ENCODE measurements at regions not wholly inside any gene's neighbourhood (a gene's known extent, or its start where the extent isn't known, plus 50 kb on each side); places are given as distances from the start of the nearest gene placed in this dataset.

GRCh38 chr20:39492223-39492797, 530.2 kb downstream of the DHX35 start:
- no peak for TF ChIP-seq POLR2A (IDR thresholded peaks at IDR 0.05; ENCODE audit: low read length)
- no peak for TF ChIP-seq GATA1 (IDR thresholded peaks at IDR 0.05; ENCODE audit: low read depth, low read length)
- no peak for DNase-seq

- no peak for TF ChIP-seq POLR2A (IDR thresholded peaks at IDR 0.05; ENCODE audit: low read length)
- TF ChIP-seq GATA1 (IDR thresholded peaks at IDR 0.05; ENCODE audit: low read depth, low read length), result no peak
These were observed 529.6 kb downstream of the DHX35 start for GRCh38 chr20:39491711-39492110.

DNA sequence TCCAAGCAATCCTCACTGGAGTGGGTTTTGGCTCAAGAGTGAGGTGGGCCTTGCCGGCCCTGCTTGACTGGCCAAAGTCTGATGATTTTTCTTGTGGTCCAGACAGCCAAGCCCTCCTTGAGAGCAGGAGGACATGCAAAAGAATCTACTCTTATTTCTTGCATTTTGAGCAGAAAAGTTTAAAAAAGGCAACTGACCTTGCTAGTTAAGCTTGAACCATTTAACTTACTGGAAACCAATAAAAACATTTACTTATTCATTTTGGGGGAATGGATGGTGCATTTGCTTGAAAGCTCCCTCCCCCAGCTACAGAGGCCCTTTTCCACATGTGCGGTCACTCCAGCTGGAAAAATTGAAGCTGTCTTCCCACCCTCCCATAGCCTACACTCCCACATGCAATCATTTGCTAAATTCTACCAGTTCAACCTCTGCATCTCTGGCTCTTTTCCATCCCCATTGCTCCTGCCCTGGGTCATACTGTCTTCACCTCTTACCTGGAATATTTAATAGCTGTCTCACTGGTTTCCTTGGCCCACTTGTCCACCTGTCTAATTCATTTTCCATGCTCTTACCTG, 527.9 kb downstream of the DHX35 start:
- no peak for DNase-seq
- TF ChIP-seq POLR2A (IDR thresholded peaks at IDR 0.05; ENCODE audit: low read length) (no peak), GATA1 (IDR thresholded peaks at IDR 0.05; ENCODE audit: low read depth, low read length) (no peak)

More at GRCh38 chr20:39491711-39492110, 529.6 kb downstream of the DHX35 start:
- DNase-seq, result no peak

- TF ChIP-seq POLR2A (IDR thresholded peaks at IDR 0.05; ENCODE audit: low read length), result no peak
- TF ChIP-seq GATA1 (IDR thresholded peaks at IDR 0.05; ENCODE audit: low read depth, low read length), result no peak
- DNase-seq, result no peak
These were observed 518.3 kb downstream of the DHX35 start for GRCh38 chr20:39480276-39481043.

DNA sequence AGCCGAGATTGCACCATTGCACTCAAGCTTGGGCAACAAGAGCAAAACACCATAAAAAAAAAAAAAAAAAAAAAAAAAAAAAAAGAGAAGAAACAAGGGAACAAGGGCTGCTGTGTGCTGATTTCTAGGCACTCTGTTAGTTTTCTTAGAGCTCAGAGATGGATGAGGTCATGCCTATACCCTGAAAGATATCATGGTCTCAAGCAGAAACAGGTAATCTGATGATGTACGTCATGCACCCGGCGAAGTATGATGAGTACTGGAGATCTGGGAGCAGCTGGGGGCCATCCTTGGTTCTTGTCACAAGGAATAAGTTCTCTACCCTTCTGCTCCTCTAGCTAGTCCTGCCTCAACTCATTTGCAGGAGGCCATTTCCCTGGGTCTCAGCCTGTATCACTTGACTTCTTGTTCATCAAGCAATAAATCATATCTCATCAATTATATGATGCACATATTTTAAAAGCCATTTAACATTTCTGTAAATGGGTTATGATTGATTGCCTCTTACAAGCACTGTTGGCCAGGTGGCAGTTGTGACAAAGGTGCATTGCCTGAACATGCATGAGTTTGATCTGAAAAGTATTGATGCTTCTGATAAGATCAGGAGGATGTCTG, 517.2 kb downstream of the DHX35 start:
- TF ChIP-seq GATA1 (IDR thresholded peaks at IDR 0.05; ENCODE audit: low read depth, low read length) (no peak), POLR2A (IDR thresholded peaks at IDR 0.05; ENCODE audit: low read length) (no peak)
- no peak for DNase-seq

DNA sequence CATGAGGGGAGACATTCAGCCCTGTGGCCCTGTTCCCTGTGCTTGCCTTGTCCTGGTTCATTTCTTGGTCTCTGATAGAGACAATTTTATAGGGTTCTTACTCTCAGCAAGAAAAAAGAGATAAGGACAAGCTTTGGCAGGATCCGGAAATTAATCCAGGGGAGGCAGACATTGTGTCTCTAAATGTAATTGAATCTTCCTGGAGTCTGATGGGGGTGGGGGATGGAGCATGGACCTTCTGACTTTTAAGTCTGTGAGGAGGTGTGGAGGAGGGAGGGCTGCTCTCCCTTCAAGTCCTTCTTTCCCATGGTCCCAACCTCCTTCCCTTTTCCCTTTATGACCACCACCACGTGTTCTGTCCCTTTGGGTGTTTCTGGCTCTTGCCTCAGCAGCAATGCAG, 512.7 kb downstream of the DHX35 start:
- no peak for DNase-seq
- TF ChIP-seq POLR2A (IDR thresholded peaks at IDR 0.05; ENCODE audit: low read length) (no peak), GATA1 (IDR thresholded peaks at IDR 0.05; ENCODE audit: low read depth, low read length) (no peak)

DNA sequence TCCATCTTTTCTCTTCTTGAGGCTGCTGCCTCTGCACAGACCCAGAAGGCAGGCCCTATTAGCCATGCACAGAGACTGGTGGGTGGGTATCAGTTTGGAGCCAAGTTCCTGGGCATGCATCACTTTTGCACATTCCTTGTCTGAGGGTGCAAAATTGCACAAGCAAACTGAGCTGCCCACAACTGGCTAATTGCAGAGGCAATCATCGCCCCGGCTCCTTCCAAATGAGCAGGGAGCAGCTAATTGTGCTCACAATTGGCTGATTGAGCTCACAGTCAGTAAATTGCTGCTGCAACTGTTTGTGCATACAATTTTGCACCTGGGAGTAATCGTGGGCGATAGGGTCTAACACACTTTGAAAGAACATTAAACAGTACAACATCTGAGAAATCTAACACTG, 511.4 kb downstream of the DHX35 start:
- TF ChIP-seq GATA1 (IDR thresholded peaks at IDR 0.05; ENCODE audit: low read depth, low read length) (no peak), POLR2A (IDR thresholded peaks at IDR 0.05; ENCODE audit: low read length) (no peak)
- no peak for DNase-seq

GRCh38 chr20:39468703-39469102, 506.6 kb downstream of the DHX35 start:
- DNase-seq, result no peak
- TF ChIP-seq GATA1 (IDR thresholded peaks at IDR 0.05; ENCODE audit: low read depth, low read length), result no peak
- TF ChIP-seq POLR2A (IDR thresholded peaks at IDR 0.05; ENCODE audit: low read length), result no peak

- DNase-seq, result no peak
- TF ChIP-seq POLR2A (IDR thresholded peaks at IDR 0.05; ENCODE audit: low read length), result no peak
- TF ChIP-seq GATA1 (IDR thresholded peaks at IDR 0.05; ENCODE audit: low read depth, low read length), result no peak
These were observed 502.1 kb downstream of the DHX35 start for GRCh38 chr20:39464238-39464637.

GRCh38 chr20:39462416-39462945, 500.3 kb downstream of the DHX35 start:
- TF ChIP-seq POLR2A (IDR thresholded peaks at IDR 0.05; ENCODE audit: low read length) (no peak), GATA1 (IDR thresholded peaks at IDR 0.05; ENCODE audit: low read depth, low read length) (no peak)
- DNase-seq, result no peak

GRCh38 chr20:39458452-39458851, 496.3 kb downstream of the DHX35 start:
- DNase-seq, result no peak
- no peak for TF ChIP-seq GATA1 (IDR thresholded peaks at IDR 0.05; ENCODE audit: low read depth, low read length)
- TF ChIP-seq POLR2A (IDR thresholded peaks at IDR 0.05; ENCODE audit: low read length), result no peak

DNA sequence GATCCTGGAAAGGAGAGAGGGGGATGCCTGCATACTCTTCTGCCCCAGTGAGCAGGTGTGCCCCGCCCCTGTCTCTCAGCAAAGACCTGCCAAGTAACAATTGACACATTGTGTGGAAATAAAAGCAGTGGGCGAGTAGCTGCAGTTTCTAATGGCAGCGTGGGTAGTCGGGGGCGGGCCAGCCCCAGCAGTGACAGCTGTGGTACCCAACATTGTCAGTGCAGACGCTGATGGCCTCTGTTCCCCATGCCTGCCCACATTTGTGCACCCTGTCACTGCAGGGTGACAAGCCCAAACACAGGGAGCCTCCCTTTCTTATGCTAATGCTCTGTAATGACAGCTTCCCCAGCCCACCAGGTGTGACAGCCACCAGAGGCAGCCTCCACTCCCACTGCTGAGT, 491.7 kb downstream of the DHX35 start:
- TF ChIP-seq POLR2A (IDR thresholded peaks at IDR 0.05; ENCODE audit: low read length) (no peak), GATA1 (IDR thresholded peaks at IDR 0.05; ENCODE audit: low read depth, low read length) (no peak)
- DNase-seq, result no peak

- TF ChIP-seq GATA1 (IDR thresholded peaks at IDR 0.05; ENCODE audit: low read depth, low read length) (no peak), POLR2A (IDR thresholded peaks at IDR 0.05; ENCODE audit: low read length) (no peak)
- no peak for DNase-seq
These were observed 490.6 kb downstream of the DHX35 start for GRCh38 chr20:39452583-39453340.
